K562 (cell line): ENCODE measurements at regions not wholly inside any gene's neighbourhood (a gene's known extent, or its start where the extent isn't known, plus 50 kb on each side); places are given as distances from the start of the nearest gene placed in this dataset.

Experiments used
- ATAC-seq: fragments of 200-7000 bp; cut with Tn5 transposase; 3 replicates; pipeline ENCODE4 v1.9.1; 2020; ENCODE audit warnings: moderate library complexity
- BruUV-seq: library from RNA; stranded (reverse); fragments of 400-500 nt; replicated peaks from 2 replicates; lab custom pipeline; 2021; lab: Mats Ljungman, UMichigan
- CTCF ChIA-PET: fragments of 300-600 bp; formaldehyde crosslinking; extraction: SDS; loops from one replicate; lab custom pipeline; 2021; ENCODE audit warnings: low intra/inter-chr PET ratio; lab: Yijun Ruan, JAX
- POLR2A ChIA-PET: fragments of 300-600, 350-650 bp; sonication (Branson Sonifier 250); formaldehyde crosslinking; extraction: SDS; loops from one replicate; lab custom pipeline; 2021; ENCODE audit warnings: antibody characterized with exemption, inconsistent platforms; lab: Yijun Ruan, JAX
- DNase-seq, 4 experiments: peaks; one replicate each; pipeline versions ENCODE4 v3.0.0 to v3.0.0-alpha.2; 2011 to 2018; ENCODE audit warnings: low spot score in 3 of 4, mixed read lengths in 3 of 4; ENCODE audit errors: extremely low read depth in 1 of 4
- FAIRE-seq: peaks from 2 replicates; lab custom pipeline; 2011; peaks lifted over from hg19 to GRCh38; lab: Jason Lieb, UNC
- H2AFZ ChIP-seq: 2 replicates; pipeline ENCODE4 v1.6.0; 2011; ENCODE audit warnings: low read depth, low read length, control low read depth, inconsistent platforms
- H3K27ac ChIP-seq: fragments of 200-600 bp; 3 replicates; pipeline ENCODE4 v1.8.0; 2011; ENCODE audit warnings: low read depth, mild to moderate bottlenecking, control low read depth, inconsistent platforms, low read length, moderate library complexity, mixed read lengths; ENCODE audit errors: extremely low read depth
- H3K27me3 ChIP-seq, 2 experiments: fragments of 300-600 bp in 1 of 2; 2 replicates in 1 of 2; 3 replicates in 1 of 2; pipeline versions ENCODE4 v1.6.0 to v1.8.0; 2011; ENCODE audit warnings: inconsistent platforms in 2 of 2, low read length in 2 of 2, mild to moderate bottlenecking in 1 of 2, mixed read lengths in 1 of 2, moderate library complexity in 1 of 2; ENCODE audit not compliant: control insufficient read depth in 2 of 2, insufficient read depth in 2 of 2
- H3K36me3 ChIP-seq: fragments of 300-600 bp; 3 replicates; pipeline ENCODE4 v1.8.0; 2011; ENCODE audit warnings: mild to moderate bottlenecking, low read length, inconsistent platforms; ENCODE audit not compliant: control insufficient read depth, insufficient read depth
- H3K4me1 ChIP-seq, 2 experiments: fragments of 200-600 bp in 1 of 2; replicated peaks in 1 of 2; 2 replicates in 1 of 2; 3 replicates in 1 of 2; pipeline versions ENCODE4 v1.5.1 to v1.8.0; 2011; ENCODE audit warnings: inconsistent platforms in 2 of 2, low read length in 2 of 2, mild to moderate bottlenecking in 1 of 2, mixed read lengths in 1 of 2, moderate library complexity in 1 of 2; ENCODE audit not compliant: control insufficient read depth in 2 of 2, insufficient read depth in 2 of 2
- H3K4me2 ChIP-seq: 2 replicates; pipeline ENCODE4 v1.6.1; 2011; ENCODE audit warnings: low read length, control low read depth, inconsistent platforms, mixed read lengths; ENCODE audit not compliant: insufficient read depth
- H3K4me3 ChIP-seq: fragments of 200-600 bp; sonication (generic), shearing (Covaris generic); 2 replicates; pipeline ENCODE4 v1.5.1; 2016; ENCODE audit warnings: control low read depth, inconsistent platforms
- H3K79me2 ChIP-seq: fragments of 200-600 bp; 3 replicates; pipeline ENCODE4 v1.8.0; 2011; ENCODE audit warnings: low read length, inconsistent platforms; ENCODE audit not compliant: control insufficient read depth, insufficient read depth
- H3K9ac ChIP-seq, 2 experiments: 2 replicates each; pipeline versions ENCODE4 v1.6.0 to v1.6.1; 2011; ENCODE audit warnings: low read depth in 2 of 2, low read length in 2 of 2, control low read depth in 1 of 2, inconsistent platforms in 1 of 2, mild to moderate bottlenecking in 1 of 2, mixed read lengths in 1 of 2; ENCODE audit not compliant: insufficient read depth in 1 of 2
- H3K9me1 ChIP-seq: one replicate; pipeline ENCODE4 v1.6.0; 2011; ENCODE audit warnings: inconsistent platforms, mild to moderate bottlenecking, low read length, moderate library complexity; ENCODE audit not compliant: control insufficient read depth, insufficient read depth
- H3K9me3 ChIP-seq: replicated peaks from 2 replicates; pipeline ENCODE4 v1.5.1; 2011; ENCODE audit warnings: low read depth, low read length, inconsistent platforms; ENCODE audit not compliant: control insufficient read depth, insufficient read depth
- H4K20me1 ChIP-seq: replicated peaks from 2 replicates; pipeline ENCODE4 v1.6.1; 2011; ENCODE audit warnings: low read length, inconsistent platforms, mixed read lengths; ENCODE audit not compliant: control insufficient read depth, insufficient read depth
- DLX4 ChIP-seq: fragments of 250-450 bp; sonication (Bioruptor Pico); IDR thresholded peaks from 2 replicates; pipeline ENCODE4 v1.6.1; 2021; ENCODE audit warnings: mild to moderate bottlenecking
- HDAC2 ChIP-seq: fragments of 450-650 bp; IDR thresholded peaks from 2 replicates; pipeline ENCODE4 v1.6.1; 2016; ENCODE audit warnings: mild to moderate bottlenecking
- RAD21 ChIP-seq, 2 experiments: fragments of 250-450 bp in 1 of 2; fragments of 450-650 bp in 1 of 2; sonication (Bioruptor Pico) in 1 of 2; formaldehyde crosslinking in 1 of 2; IDR thresholded peaks in 1 of 2; conservative IDR thresholded peaks in 1 of 2; 2 replicates each; pipeline versions ENCODE4 v1.4.0 to v1.8.0; 2020 to 2022; ENCODE audit warnings: mild to moderate bottlenecking in 2 of 2, moderate library complexity in 1 of 2
- SLC30A9 ChIP-seq: fragments of 250-450 bp; sonication (Bioruptor Pico); IDR thresholded peaks from 2 replicates; pipeline ENCODE4 v1.8.0; 2022; ENCODE audit warnings: mild to moderate bottlenecking, moderate library complexity
- TARDBP ChIP-seq: fragments of 450-650 bp; IDR thresholded peaks from 2 replicates; pipeline ENCODE4 v1.6.1; 2016
- ZFP36 ChIP-seq: fragments of 150-350 bp; IDR thresholded peaks from 2 replicates; pipeline ENCODE4 v1.6.1; 2018; ENCODE audit warnings: low read length, low read depth; ENCODE audit not compliant: partially characterized antibody
- ZNF592 ChIP-seq: fragments of 450-650 bp; IDR thresholded peaks from 2 replicates; pipeline ENCODE4 v1.6.1; 2017; ENCODE audit warnings: antibody characterized with exemption, mild to moderate bottlenecking
- WGBS: fragments of 100-300 bp; shearing (Covaris generic); methylation state at CpG from one replicate; pipeline ENCODE4 v1.1.6; 2016; ENCODE audit warnings: low coverage, mixed read lengths; ENCODE audit not compliant: insufficient coverage; ENCODE audit errors: missing lambda C conversion rate; 5-methylcytosine and 5-hydroxymethylcytosine counted together
- in situ Hi-C: fragments of 300-500 bp; cut with MboI; formaldehyde crosslinking; loops from 4 replicates; pipeline ENCODE4 v1.15.0; 2018; ENCODE audit warnings: inconsistent platforms, mixed read lengths
- intact Hi-C: fragments of 100-400 bp; cut with micrococcal nuclease; formaldehyde crosslinking; loops from 2 replicates; pipeline ENCODE4 v1.14.2; 2022

DNA sequence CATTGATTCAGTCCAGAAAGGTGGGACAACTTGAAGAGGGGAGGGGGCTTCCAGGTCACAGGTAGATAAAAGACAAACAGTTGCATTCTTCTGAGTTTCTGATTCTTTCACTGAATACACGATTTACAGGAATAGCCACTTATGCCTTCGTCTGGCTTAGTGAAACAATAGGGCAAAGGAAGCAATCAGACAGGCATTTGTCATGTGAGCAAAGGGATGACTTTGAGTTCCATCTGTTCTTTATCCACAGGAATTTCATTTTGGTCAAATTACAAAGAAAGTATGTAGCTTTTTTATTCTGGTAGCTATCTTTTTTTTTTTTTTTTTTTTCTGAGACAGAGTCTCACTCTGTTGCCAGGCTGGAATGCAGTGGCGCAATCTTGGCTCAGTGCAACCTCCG is 202.5 kb downstream of the TTLL7 start (continued):
- no peak for TF ChIP-seq ZNF592
- TF ChIP-seq HDAC2: no peak

DNA sequence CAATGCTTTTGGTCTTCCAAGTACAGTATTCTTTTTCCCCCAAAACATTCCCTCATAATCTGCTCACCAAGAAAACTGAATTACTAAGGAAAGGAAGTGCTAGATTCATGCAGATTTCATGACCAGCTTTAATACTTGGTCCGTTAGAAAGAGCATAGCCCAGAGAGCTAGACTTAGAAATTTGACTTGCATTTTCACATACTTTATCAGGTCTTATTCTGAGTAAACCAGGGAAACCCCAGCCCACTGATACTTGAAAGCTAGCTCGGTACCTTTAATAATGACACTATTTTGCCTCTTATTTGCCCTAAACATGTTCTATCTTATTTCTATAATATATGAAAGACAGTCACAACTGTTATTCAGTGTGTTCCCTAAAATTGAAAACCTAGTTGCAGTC is 204.5 kb downstream of the TTLL7 start:
- ChIA-PET POLR2A (no interaction called here), CTCF (no interaction called here)
- Histone ChIP-seq H2AFZ (no peak overlapping the region), H3K27me3 (no peaks in the 10 kb centered on the region), H3K27ac (no peak overlapping the region), H3K9me3 (no peaks in the 10 kb centered on the region), H3K79me2 (no peaks in the 10 kb centered on the region), H3K4me1 (no peaks in the 10 kb centered on the region), H3K9ac (no peak overlapping the region), H4K20me1 (no peaks in the 10 kb centered on the region), H3K4me3 (no peak overlapping the region), H3K36me3 (no peaks in the 10 kb centered on the region), H3K4me2 (no peak overlapping the region), H3K9me1 (no peaks in the 10 kb centered on the region)
- in situ Hi-C loops: no loop called here
- DNase-seq (no peak), ATAC-seq (no peak), FAIRE-seq (no peak)
- intact Hi-C loops: no loop called here
- no peak for TF ChIP-seq RAD21 (CRISPR knock-in tag; conservative IDR thresholded peaks at IDR 0.05 in 1 of 2, IDR thresholded peaks at IDR 0.05 in 1 of 2)
- TF ChIP-seq DLX4 (CRISPR knock-in tag): no peak
- no peak for TF ChIP-seq ZFP36
- no peak for TF ChIP-seq TARDBP
- TF ChIP-seq SLC30A9 (CRISPR knock-in tag): no peak
- no TSS peak for BruUV-seq
- 0% methylated on average over 2 of the region's 2 CpGs for WGBS
